GM18502 (cell line): ENCODE measurements at regions not wholly inside any gene's neighbourhood (a gene's known extent, or its start where the extent isn't known, plus 50 kb on each side); places are given as distances from the start of the nearest gene placed in this dataset.

Experiments used
- ATAC-seq: cut with Tn5 transposase; IDR thresholded peaks from one replicate; pipeline ENCODE4 v1.9.1; 2021; ENCODE audit warnings: mild to moderate bottlenecking; ENCODE audit not compliant: unreplicated experiment, poor library complexity

DNA sequence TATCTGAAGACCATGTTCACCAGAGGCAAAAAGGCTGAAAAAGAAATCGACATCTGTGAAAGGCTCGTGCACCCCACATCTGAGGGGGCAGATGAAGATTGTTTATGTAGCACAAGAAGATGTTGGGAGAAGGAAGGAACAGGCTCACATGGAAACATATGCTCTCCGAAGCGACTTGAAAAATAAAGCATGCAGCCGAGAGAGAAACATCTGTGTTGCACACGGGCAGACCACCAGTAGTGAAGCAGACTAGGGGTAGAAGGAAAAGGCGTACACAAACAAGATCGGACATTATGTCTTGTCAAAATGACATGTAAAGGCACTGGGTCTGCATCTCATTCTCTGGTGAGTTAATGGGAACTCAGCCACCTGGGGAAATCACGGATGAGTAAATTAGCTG is 356.5 kb downstream of the ZIC4 start:
- ATAC-seq, result no peak

- ATAC-seq, result no peak
These were observed 357.0 kb downstream of the ZIC4 start for GRCh38 chr3:147049305-147049704.

DNA sequence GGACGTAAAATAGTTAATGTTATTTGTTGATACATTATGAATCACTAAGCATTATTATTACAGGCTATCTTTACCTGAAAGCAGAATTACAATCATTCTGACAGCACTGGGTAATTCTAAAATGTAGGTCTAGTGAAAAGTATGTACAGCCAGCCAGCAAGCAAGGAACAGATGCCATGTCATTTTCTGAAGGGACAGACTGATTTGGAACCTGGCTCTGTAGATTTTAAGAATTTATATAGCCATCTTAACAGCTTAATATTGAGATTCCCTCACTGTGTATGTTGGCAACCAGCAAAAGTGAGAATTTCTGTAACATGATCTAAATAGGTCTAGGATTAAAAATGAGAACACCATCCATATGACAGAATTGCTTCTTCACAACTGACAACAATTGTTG is 359.4 kb downstream of the ZIC4 start:
- ATAC-seq, result no peak

DNA sequence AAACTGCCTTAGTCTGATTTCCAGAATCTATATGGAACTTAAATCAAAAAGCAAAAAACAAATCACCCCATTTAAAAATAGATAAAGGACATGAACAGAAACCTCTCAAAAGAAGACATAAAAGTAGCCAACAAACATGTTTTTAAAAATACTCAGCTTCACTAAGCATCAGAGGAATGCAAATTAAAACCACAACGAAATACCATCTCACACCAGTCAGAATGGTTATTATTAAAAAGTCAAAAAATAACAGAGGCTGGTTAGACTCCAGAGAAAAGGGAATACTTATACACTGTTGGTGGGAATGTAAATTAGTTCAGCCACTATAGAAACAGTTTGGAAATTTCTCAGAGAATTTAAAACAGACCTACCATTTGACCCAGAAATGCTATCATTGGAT is 367.9 kb downstream of the ZIC4 start:
- no peak for ATAC-seq

DNA sequence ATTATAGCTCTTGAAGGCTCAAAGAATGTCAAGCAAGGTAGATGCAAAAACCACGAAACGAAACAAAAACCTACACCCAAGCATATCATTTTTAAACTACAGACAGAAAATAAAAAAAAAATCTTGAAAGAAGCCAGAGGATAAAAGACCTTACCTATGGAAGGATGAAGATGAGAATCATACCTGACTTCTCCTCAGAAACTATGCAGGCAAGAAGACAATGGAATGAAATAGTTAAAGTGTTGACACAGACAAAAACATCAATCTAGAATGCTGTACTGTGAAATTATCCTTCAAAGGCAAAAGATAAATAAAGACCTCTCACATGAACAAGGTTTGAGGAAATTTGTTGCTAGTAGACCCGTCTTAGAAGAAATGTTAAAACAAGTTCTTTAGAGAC is 372.0 kb downstream of the ZIC4 start:
- no peak for ATAC-seq

DNA sequence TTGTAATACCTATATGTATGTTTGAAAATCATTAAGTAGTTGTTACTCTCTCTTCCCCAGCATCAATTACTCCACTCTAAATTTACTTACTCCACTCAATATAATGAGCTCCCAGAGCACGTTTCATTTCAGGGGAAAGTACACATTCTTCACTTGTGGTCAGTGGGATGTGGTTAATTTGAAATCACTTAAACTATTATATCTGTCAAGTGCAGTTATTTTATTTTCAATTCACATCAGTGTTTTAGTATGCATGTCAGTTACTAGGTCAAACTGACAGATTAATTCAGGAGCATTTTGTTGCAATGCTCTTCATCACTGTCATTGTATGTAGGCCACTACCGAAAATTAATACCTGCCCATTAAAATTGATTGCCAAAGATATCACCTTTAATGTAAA is 376.1 kb downstream of the ZIC4 start:
- no peak for ATAC-seq

DNA sequence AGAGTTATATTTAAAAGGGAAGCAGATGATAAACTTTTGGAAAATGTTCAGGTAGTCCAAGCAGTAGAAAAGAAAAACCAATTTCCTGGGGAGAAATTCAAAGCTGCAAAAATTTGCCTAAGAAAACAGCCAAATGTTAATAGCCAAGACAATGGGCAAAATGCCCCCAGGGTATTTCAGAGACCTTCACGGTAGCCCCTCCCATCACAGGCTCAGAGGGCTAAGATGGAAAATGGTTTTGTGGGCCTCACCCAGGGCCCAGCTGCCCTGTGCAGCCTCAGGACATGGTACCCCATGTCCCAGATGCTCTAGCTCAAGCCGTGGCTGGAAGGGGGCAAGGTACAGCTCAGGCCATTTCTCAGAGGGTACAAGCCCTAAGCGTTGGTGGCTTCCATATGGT is 391.0 kb downstream of the ZIC4 start:
- ATAC-seq, result no peak

GRCh38 chr3:147008886-147009285 is 397.5 kb downstream of the ZIC4 start:
- ATAC-seq, result no peak

GRCh38 chr3:147008458-147008857 is 397.9 kb downstream of the ZIC4 start:
- ATAC-seq, result no peak

DNA sequence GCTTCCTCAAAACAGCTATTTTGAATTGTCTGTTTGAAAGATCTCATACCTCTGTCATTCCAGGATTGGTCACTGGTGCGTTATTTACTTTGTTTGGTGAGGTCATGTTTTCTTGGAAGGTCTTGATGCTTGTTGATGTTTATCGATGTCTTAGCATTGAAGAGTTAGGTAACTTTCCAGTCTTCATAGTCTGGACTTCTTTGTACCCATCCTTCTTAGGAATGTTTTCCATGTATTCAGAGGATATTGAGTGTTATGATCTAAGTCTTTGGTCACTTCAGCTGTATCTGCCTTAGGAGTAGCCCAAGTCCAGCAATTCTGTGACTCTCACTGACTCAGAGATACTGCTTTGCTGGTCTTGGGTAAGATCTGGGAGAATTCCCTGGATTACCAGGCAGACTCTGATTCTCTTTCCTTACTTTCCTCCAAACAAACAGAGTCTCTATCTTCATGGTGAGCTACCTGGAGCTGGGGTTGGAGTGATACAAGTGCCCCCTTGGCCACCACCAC is 398.6 kb downstream of the ZIC4 start:
- no peak for ATAC-seq

DNA sequence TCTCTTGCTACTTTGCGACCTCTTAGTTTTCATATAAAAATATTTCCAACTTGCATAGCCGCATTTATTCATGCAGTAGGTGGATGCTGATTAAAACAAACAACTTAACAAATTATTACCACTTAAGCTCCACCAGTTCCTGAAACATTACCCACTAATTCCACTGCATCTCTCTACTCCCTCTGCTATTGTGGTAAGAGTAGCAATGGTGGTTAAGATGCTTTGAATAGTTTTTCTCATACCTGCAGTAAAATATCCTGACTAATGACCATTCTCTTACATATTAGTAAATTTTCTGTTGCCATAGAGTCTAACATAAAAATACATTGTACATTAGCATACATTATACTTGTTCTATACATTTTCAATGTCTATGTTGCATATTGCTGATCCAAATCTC is 397.6 kb upstream of the PLSCR5 start:
- ATAC-seq, result no peak

- ATAC-seq, result no peak
These were observed 395.1 kb upstream of the PLSCR5 start for GRCh38 chr3:147000274-147000673.

GRCh38 chr3:146991907-146992306 is 386.8 kb upstream of the PLSCR5 start:
- ATAC-seq, result no peak

GRCh38 chr3:146975476-146975875 is 370.3 kb upstream of the PLSCR5 start:
- no peak for ATAC-seq

DNA sequence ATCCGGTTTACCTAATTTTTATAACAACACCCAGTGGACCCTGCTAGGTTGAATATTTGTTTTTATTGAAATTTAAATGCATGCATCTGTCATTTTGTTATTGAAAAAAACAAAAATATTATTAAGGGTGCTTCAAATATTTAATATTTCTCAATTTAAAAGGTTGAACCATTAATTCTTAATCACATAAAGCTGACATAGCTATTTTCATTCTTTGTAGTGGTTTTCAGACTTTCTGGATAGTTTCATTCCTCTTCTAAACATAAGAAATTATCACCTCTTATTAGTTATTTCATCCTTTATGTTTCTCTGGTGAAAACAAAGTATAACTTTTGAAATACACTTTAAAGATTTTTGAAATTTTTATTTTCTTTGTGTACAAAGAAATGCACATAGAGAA is 369.9 kb upstream of the PLSCR5 start:
- ATAC-seq, result no peak

DNA sequence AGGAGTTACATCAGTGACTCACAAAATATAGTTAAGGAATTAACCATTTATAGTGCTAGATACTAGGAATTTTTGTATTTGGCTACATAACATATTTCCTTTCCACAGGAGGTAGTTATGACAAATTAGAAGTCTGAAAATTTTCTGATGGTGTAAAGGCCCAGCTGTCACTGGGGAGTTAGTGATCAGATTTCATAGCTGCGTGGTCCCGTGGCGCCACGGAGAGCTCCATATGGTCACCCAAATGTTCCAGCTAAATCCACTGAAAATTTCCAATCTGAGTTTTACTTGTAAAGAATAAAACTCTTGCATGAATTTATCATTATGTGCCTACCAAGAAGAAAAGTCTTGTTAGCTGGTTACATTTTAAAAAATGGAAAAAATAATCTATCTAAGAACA is 368.9 kb upstream of the PLSCR5 start:
- ATAC-seq, result no peak

DNA sequence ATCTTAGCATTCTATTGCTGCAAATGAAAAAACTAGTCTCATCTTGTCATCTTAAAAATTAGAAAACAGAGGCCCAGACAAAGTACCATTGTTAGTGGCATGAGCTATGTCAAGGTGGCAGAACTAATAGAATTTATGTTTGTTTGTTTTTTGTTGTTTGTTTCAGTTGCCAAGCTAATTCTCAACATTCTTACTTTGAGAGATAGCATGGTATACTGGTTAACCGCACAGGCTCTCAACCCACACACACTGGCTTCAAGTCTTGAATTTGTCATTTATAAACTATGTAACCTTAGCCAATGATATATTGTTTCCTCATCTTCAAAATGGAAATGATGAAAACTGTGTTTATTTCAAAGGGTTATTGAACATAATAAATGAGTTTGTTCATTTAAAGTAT is 367.6 kb upstream of the PLSCR5 start:
- no peak for ATAC-seq

- ATAC-seq, result no peak
These were observed 365.1 kb upstream of the PLSCR5 start for GRCh38 chr3:146970236-146970635.

- ATAC-seq, result no peak
These were observed 364.2 kb upstream of the PLSCR5 start for GRCh38 chr3:146969356-146969755.

GRCh38 chr3:146968204-146968651 is 363.1 kb upstream of the PLSCR5 start:
- no peak for ATAC-seq

GRCh38 chr3:146967783-146968182 is 362.6 kb upstream of the PLSCR5 start:
- ATAC-seq, result no peak

GRCh38 chr3:146966124-146966523 is 361.0 kb upstream of the PLSCR5 start:
- ATAC-seq, result no peak

- ATAC-seq, result no peak
These were observed 348.4 kb upstream of the PLSCR5 start for GRCh38 chr3:146953511-146953981.
